ENCODE measurements at regions not wholly inside any gene's neighbourhood (a gene's known extent, or its start where the extent isn't known, plus 50 kb on each side); places are given as distances from the start of the nearest gene placed in this dataset.
A peak's percentile ranks its signal among the peaks of the same experiment; 100 is the strongest.

DNA sequence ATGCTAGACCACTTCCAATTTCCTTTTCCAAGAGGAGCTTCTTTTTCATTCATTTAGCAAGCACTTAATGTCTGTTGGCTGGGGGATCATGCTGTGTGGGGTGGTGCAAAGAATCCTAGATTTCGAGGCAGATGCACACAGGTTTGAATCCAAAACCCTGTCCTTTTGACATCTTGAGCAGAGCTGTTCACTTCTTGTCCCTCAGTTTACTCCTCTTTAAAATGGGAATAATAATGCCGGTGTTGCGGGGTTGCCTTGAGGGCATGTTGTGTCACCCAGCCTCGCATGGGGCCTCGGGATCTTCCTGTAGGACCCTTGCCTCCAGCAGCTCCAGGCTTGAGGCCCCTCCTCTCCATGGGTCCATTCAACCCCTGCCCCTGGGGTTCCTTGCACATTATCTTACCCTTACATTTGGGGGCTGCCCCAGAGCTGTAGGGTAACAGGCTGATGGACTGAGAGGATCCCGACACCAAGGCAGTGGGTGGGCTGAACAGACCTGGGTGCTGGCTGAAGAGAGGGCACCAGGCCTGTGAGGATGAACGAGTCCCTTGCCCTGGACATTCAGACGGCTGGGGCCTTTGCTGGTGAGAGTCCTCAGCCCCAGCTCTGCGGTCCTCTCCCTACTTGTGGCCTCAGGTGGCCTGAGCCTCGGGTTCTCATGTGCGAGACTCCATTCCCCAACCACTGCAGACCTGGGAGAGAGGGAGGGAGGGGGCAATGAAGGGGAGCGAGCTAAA, 145.8 kb downstream of the BARX1 start:
- DNase-seq = no peak

DNA sequence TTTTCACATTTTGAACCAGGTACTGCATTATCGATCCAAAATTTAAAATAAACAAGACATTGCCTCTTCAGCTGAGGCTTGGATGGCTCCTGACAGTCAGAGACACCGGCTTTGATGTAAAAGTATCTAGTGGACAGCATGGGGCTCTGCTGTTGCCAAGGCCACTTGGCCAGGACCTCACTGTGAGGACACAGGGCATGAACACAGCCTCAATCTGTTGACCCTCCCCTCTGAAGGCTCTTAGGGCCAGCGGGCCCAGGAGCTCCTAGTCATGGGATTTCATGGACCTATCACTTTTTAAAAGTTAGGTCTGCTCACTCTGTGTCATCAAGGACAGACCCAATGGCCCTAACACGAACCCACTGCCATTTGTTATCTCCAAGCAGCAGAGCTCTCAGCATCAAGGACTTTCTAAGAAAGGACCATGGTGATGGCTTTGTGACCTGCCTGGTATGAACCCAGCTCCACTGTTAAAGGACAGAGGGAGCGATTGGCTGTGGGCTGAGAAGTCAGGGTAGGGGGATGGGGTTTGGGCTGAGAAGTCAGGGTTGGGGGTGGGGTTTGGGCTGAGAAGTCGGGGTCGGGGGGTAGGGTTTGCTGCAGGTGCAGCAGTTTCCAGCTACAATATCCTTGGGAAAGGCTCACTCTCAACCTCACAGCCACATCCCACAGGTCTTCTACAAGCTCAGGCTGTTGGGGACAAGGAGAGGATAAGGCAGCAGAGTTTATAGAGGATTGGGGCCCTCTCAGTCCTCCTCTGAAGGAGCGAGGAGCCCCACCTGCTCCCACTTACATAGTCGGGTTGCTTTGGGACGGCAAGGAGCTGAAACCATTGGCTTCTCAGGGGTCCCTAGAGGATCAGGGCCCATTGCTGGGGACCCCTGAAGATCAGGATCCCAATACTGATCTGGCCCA, 146.8 kb downstream of the BARX1 start:
- no peak for DNase-seq

DNA sequence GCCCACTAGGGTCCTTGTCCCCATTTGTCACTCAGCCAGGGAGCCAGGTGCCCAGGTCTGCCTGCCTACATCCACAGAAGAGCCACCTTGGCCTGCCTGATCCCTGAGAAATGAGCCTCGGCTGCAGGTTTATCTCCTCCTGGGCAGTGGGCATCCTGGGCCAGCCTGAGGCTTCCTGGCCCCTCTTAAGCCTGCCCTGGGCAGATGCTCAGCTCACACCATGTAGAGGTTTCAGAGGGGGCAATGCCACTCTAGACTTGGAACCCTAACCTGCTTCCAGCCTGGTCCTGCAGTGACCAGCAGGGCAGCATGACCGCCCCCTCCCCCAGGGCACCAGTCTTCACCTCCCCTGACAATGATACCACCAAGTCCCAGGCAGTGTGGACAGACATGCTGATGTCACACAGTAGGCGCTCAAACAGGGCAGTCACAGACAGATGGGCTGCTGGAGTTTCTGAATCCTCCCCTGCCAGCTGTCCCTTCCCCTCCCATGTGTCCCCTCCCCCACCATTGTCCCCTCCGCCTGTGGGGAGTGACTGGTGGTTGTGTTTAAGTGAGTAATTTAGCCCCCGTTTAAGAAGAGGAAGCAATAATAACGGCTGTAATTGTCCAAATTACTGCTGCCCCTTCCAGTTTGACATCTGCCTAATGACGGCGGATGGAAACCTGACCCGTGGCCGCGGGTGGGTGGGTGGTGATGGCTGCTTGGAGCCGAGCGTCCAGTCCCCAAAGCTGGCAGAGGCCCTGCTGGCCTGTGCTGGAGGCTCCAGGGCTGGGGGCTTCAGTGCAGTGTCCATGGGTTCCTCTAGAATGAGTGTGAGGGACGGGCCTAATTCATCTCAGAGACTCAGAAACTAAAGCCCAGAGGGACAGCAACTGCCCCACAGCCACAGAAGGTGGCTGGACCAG, 147.7 kb downstream of the BARX1 start:
- DNase-seq = peak; percentile 84 to 91

DNA sequence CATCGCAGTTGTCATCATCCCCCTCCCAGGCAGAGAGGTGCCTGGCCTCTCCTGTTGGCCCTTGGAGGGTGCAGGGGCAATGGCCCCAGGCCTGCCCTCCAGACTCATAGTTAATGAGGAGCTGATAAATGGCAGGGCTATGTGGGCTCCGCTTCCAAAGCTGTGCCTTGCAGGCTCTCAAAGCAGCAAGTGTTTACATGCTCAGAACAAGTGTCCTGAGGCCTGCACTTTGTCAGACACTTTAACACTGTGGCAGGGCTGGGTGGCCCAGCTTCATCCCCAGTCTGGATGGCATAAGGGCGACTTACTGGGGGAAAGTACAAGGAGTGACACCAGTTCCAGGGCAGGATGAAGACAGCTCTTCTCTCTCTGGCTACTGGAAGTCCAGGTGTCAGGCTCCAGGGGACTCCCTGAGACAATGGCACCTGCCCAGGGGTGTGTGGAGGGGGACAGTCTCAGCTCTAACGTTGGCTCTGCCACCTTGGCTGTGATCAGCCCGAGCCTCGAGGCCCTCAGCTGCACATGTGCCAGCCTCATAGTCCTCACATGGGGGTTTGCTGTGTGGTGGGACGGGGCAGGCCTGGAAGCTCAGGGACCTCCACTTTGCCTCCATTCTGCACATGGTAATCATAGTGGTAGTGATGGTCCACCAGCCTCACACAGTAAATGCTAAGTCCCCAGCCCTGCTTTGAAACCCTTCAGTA, 153.4 kb downstream of the BARX1 start:
- no peak for DNase-seq

DNA sequence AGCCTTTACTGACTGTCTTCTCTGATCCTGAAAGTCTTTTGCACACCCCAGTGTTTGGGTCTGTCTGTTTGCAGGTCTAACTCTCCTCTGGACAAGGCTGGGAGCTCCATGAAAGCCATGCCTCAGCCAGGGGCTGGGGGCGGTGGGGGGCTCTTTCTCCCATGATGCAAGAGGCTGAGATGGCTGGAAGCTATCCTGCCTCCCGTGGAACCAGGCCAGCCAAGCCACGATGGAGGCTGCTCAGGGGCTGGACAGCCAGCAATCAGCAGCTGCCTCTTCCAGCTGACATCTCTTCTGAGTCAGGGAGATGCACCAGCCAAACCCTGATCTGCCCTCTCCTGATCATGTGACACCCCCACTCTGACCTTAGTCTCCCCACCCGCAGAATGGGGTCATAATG, 154.0 kb downstream of the BARX1 start:
- no peak for DNase-seq

DNA sequence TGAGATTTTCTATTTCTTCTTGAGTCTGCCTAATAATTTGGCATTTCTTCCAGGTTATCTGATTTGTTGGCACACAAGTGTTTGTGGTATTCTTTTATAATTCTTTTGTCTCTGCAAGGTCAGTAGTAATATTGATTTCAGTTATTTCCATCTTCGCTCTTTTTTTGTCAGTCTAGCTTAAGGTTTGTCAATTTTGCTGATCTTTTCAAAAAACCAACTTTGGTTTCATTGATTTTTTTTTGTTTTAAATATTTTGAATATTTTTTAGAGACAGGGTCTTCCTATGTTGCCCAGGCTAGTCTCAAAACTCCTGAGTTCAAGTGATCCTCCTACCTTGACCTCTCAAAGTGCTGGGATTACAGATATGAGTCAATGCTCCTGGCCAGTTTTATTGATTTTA, 162.8 kb downstream of the BARX1 start:
- DNase-seq = no peak

DNA sequence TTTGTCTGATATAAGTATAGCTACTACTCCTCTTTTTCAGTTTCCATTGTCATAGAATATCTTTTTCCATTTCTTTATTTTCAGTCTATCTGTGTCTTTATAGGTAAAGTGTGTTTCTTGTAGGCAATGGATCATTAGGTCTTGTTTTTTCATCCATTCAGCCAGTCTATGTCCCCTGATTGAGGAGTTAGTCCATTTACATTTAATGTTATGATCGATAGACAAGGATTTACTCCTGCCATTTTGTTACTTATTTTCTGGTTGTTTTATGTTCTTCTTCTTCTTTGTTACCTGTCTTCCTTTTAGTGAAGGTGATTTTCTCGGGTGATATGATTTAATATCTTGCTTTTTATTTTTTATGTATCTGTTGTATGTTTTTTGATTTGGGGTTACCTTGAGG, 169.0 kb downstream of the BARX1 start:
- DNase-seq = no peak

DNA sequence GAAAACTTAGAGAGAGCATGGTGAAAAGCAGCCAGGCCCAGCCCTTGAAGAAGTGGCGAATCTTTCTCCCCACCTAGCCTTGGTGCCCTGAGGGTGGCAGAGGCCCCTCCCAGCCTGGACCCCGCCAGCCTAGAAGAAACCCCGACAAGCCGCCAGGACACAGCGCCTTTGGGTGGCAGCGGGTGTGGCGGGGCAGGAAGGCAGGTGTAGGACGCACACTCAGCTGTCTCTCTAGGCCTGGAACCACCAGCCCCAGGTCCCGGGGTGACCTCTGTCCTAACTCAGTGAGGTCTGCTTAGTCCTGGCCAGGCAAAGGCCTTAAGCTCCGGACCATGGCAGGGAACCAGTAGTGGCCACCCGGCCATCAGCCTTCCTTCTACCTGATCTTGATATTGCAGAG, 178.3 kb downstream of the BARX1 start:
- no peak for DNase-seq

DNA sequence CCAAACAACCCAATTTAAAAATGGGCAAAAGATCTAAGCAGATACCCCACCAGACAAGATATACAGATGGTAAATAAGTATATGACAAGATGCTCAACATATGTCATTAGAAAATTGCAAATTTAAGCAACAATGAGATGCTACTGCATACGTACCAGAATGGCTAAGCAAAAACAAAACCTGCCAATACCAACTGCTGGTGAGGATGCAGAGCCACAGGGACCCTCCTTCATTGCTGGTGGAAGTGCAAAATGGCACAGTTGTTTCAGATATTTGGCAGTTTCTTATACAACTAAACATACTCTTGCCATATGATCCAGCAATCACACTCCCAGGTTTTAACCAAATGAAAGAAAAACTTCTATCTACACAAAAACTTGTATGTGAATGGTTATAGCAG, 178.9 kb downstream of the BARX1 start:
- DNase-seq = no peak

DNA sequence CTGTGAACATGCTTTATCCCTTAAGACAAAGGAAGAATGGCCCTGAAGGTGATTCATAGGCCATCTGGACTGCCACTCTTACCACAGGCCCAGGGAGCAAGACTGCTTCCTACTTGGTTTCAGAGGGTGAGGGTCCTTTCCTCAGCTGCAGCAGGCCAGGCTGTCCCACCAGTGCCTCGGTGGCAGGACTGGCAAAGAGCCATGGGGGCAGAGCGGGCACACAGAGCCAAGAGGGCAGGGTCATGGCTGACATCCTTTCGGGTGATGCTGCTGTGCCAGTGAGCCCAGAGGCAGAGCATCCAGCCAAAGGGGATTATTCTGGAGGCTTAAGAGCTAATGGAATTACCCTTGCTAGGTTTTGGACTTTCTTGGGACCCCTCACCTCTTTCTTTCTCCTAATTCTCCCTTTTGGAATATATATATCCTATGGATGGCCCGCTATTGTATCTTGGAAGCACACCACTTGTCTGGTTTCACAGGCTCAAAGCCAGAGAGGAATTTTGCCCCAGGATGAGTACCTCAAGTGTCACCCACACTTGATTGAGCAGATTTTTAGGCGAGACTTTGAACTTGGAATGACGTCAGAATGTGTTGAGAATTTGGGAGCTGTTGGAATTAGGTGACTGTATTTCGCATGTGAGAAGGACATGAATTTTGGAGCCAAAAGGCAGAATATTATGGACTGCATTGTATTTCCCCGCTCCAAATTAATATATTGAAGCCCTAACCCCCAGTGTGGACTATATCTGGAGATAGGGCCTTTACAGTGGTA, 180.6 kb downstream of the BARX1 start:
- no peak for DNase-seq

DNA sequence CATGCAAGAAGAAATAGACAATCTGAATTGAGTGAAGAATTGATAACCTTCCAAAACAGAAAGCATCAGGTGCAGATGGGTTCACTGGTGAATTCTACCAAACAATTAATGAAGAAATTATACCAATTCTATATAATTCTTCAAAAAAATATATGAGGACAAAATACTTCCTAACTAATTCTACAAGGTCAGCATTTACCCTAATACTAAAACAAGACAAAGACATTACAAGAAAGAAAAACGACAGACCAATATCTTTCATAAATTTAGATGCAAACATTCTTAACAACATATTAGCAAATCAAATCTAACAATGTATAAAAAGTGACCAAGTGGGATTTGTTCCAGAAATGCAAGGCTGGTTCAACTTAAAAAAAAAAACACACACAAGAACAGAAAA, 183.9 kb downstream of the BARX1 start:
- DNase-seq = no peak

DNA sequence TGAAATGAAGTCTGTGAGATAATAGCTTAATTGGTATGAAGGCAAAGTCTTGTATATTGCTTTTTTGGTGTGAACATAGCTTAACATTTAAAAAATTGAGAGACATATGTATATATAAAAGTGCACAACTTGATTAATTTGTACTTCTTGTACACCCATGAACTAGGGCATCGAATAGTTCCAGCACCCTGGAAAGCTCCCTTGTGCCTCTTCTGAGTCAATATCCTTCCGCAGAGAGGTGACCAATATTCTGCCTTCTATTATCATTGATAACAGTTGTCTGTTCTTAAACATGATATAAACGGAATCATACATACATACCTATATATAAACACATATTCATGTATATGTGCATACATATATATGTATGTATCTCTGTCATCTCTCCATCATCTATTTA, 185.4 kb downstream of the PHF2 start:
- DNase-seq = no peak

DNA sequence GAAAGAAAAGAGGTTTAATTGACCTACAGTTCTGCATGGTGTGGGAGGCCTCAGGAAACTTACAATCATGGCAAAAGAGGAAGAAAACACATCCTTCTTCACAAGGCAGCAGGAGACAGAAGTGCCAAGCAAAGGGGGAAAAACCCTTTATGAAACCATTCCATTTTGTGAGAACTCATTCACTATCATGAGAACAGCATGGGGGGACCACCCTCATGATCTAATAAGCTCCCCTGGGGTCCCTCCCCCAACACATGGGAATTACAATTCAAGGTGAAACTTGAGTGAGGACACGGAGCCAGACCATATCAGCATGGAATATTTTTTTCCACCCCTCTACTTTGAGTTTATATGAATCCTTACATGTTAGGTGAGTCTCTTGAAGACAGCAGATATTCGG, 173.7 kb downstream of the PHF2 start:
- DNase-seq = no peak

DNA sequence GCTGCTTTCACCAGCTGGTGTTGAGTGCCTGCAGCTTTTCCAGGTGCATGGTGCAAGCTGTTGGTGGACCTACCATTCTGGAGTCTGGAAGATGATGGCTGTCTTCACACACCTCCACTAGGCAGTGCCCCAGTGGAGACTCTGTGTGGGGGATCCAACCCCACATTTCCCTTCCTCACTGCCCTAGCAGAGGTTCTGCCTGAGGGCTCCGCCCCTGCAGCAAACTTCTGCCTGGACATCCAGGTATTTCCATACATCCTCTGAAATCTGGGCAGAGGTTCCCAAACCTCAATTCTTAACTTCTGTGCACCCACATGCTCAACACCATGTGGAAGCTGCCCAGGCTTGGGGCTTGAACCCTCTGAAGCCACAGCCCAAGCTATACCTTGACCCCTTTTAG, 172.4 kb downstream of the PHF2 start:
- DNase-seq = peak in 1 of 2 experiments; percentile 4

DNA sequence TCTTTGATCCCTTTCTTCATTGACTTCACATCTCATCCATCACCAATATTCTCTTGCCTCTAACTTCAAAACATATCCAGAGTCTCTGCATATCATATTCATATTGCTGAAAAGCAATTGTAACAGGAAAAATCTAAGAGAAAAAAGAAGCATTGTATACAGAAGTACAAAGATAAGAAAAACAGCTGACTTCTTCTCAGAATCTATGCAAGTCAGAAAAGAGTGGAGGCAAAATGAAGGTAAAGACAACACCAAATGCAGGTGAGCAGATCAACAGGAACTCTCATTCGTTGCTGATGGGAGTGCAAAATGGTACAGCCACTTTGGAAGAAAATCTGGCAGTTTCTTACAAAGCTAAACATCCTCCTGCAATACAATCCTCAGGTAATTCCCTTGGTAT, 155.6 kb downstream of the PHF2 start:
- DNase-seq = no peak

DNA sequence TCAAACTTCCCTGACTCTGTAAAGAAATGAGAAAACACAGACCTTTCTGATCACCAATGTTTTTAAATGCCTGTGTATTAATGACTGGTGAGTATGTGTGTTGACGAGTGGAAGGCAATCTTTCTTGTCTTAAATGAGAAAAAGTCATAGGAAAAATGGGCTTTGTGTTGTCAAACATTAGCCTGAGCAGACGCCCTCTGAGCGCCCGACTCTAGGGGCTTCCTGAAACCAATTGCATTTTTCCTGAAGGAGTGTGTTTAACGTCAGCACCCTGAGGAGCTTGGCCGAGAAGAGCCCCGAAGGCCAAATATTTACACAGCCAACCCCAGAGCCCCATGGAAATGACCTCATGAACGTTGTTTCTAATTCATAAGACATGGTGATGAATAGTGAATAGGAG, 154.3 kb downstream of the PHF2 start:
- DNase-seq = no peak

DNA sequence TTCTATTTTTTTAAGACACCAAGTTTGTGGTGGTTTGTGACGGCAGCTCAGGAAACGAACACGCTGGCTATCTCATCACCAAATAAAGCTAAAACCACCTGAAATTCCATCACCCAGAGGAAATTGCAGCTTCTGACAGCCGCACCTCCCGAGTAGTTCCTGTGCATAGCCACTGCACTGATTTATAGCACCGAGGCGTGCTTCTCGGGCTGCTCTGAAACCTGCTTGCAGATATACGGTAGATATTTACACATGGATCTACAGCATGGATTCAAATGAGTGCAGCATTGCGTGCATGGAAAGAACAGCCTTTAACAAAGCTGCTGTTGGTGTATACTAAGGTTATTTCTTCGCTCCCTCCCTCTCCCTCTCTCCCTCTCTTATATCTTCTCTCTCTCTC, 153.8 kb downstream of the PHF2 start:
- no peak for DNase-seq
